ENCODE measurements at regions not wholly inside any gene's neighbourhood (a gene's known extent, or its start where the extent isn't known, plus 50 kb on each side); places are given as distances from the start of the nearest gene placed in this dataset.
"Not testable (repeated sequence)": the region's sequence is repeated elsewhere in the genome, so short reads cannot be mapped to it uniquely, and the experiment has no call there.

- no peaks in the 10 kb centered on the region for H3K27me3 Mint-ChIP-seq
- peaks cover 6% of the 10 kb centered on the region for H3K9me3 Mint-ChIP-seq
- DNase-seq = no peak
- H3K27ac Mint-ChIP-seq = no peak overlapping the region
- ChIA-PET CTCF (no interaction called here), POLR2A (no interaction called here)
- H3K4me1 Mint-ChIP-seq = no peaks in the 10 kb centered on the region
- H3K4me3 Mint-ChIP-seq = no peak overlapping the region
- H3K36me3 Mint-ChIP-seq (ENCODE audit: low read depth) = no peaks in the 10 kb centered on the region
Measured at GRCh38 chr4:104616401-104616820, 121.7 kb upstream of the CXXC4 start.

- no peak for DNase-seq
- ChIA-PET CTCF (no interaction called here), POLR2A (no interaction called here)
- no peaks in the 10 kb centered on the region for H3K4me1 Mint-ChIP-seq
- no peaks in the 10 kb centered on the region for H3K27me3 Mint-ChIP-seq
- H3K9me3 Mint-ChIP-seq = no peaks in the 10 kb centered on the region
- no peaks in the 10 kb centered on the region for H3K36me3 Mint-ChIP-seq (ENCODE audit: low read depth)
- no peak overlapping the region for H3K27ac Mint-ChIP-seq
- no peak overlapping the region for H3K4me3 Mint-ChIP-seq
Measured at GRCh38 chr4:104625706-104626105, 131.0 kb upstream of the CXXC4 start.

- no peaks in the 10 kb centered on the region for H3K36me3 Mint-ChIP-seq (ENCODE audit: low read depth)
- CTCF ChIA-PET = no interaction called here
- no peak overlapping the region for H3K27ac Mint-ChIP-seq
- H3K27me3 Mint-ChIP-seq = no peaks in the 10 kb centered on the region
- H3K4me3 Mint-ChIP-seq = no peak overlapping the region
- no peaks in the 10 kb centered on the region for H3K9me3 Mint-ChIP-seq
- DNase-seq = no peak
- POLR2A ChIA-PET = no interaction called here
- no peaks in the 10 kb centered on the region for H3K4me1 Mint-ChIP-seq
Measured at GRCh38 chr4:104629601-104630000, 134.9 kb upstream of the CXXC4 start.

- H3K27me3 Mint-ChIP-seq = no peaks in the 10 kb centered on the region
- H3K27ac Mint-ChIP-seq = no peak overlapping the region
- no peak for DNase-seq
- no peaks in the 10 kb centered on the region for H3K4me1 Mint-ChIP-seq
- ChIA-PET POLR2A (no interaction called here), CTCF (no interaction called here)
- no peaks in the 10 kb centered on the region for H3K9me3 Mint-ChIP-seq
- H3K4me3 Mint-ChIP-seq = no peak overlapping the region
- no peaks in the 10 kb centered on the region for H3K36me3 Mint-ChIP-seq (ENCODE audit: low read depth)
Measured at GRCh38 chr4:104630272-104630671, 135.6 kb upstream of the CXXC4 start.

GRCh38 chr4:104631000-104631399 lies 136.3 kb upstream of the CXXC4 start:
- no peaks in the 10 kb centered on the region for H3K27me3 Mint-ChIP-seq
- H3K9me3 Mint-ChIP-seq = no peaks in the 10 kb centered on the region
- H3K4me3 Mint-ChIP-seq = no peak overlapping the region
- H3K36me3 Mint-ChIP-seq (ENCODE audit: low read depth) = no peaks in the 10 kb centered on the region
- DNase-seq = no peak
- CTCF ChIA-PET = no interaction called here
- POLR2A ChIA-PET = no interaction called here
- H3K4me1 Mint-ChIP-seq = no peaks in the 10 kb centered on the region
- no peak overlapping the region for H3K27ac Mint-ChIP-seq

GRCh38 chr4:104641418-104641817 lies 146.7 kb upstream of the CXXC4 start:
- ChIA-PET POLR2A (no interaction called here), CTCF (no interaction called here)
- H3K27me3 Mint-ChIP-seq = no peaks in the 10 kb centered on the region
- H3K27ac Mint-ChIP-seq = no peak overlapping the region
- no peak overlapping the region for H3K4me3 Mint-ChIP-seq
- H3K4me1 Mint-ChIP-seq = no peaks in the 10 kb centered on the region
- no peak for DNase-seq
- H3K36me3 Mint-ChIP-seq (ENCODE audit: low read depth) = no peaks in the 10 kb centered on the region
- H3K9me3 Mint-ChIP-seq = no peaks in the 10 kb centered on the region

GRCh38 chr4:104642521-104642920 lies 147.8 kb upstream of the CXXC4 start:
- H3K36me3 Mint-ChIP-seq (ENCODE audit: low read depth) = no peaks in the 10 kb centered on the region
- H3K9me3 Mint-ChIP-seq = no peaks in the 10 kb centered on the region
- CTCF ChIA-PET = no interaction called here
- H3K4me3 Mint-ChIP-seq = no peak overlapping the region
- H3K27me3 Mint-ChIP-seq = no peaks in the 10 kb centered on the region
- H3K4me1 Mint-ChIP-seq = no peaks in the 10 kb centered on the region
- POLR2A ChIA-PET = no interaction called here
- H3K27ac Mint-ChIP-seq = no peak overlapping the region
- no peak for DNase-seq

- no peak for DNase-seq
- Mint-ChIP-seq H3K4me1 (no peaks in the 10 kb centered on the region), H3K36me3 (ENCODE audit: low read depth) (no peaks in the 10 kb centered on the region), H3K9me3 (no peaks in the 10 kb centered on the region), H3K4me3 (no peak overlapping the region), H3K27ac (no peak overlapping the region), H3K27me3 (no peaks in the 10 kb centered on the region)
- ChIA-PET CTCF (no interaction called here), POLR2A (no interaction called here)
Measured at GRCh38 chr4:104643805-104644204, 149.1 kb upstream of the CXXC4 start.

- ChIA-PET POLR2A (no interaction called here), CTCF (no interaction called here)
- H3K27me3 Mint-ChIP-seq = no peaks in the 10 kb centered on the region
- H3K9me3 Mint-ChIP-seq = no peaks in the 10 kb centered on the region
- H3K4me1 Mint-ChIP-seq = no peaks in the 10 kb centered on the region
- no peaks in the 10 kb centered on the region for H3K36me3 Mint-ChIP-seq (ENCODE audit: low read depth)
- no peak overlapping the region for H3K4me3 Mint-ChIP-seq
- H3K27ac Mint-ChIP-seq = no peak overlapping the region
- DNase-seq = no peak
Measured at GRCh38 chr4:104649631-104650030, 154.9 kb upstream of the CXXC4 start.

- H3K27me3 Mint-ChIP-seq; POLR2A ChIA-PET; CTCF ChIA-PET; H3K4me1 Mint-ChIP-seq; H3K4me3 Mint-ChIP-seq; H3K9me3 Mint-ChIP-seq; DNase-seq; H3K27ac Mint-ChIP-seq; H3K36me3 Mint-ChIP-seq (ENCODE audit: low read depth): not testable (repeated sequence)
Measured at GRCh38 chr4:104662269-104662668, 167.6 kb upstream of the CXXC4 start.

- CTCF ChIA-PET = interaction anchor here (0.8 kb wide), 1 partner anchor 183 kb away, joined by 4 read pairs; no protein-coding TSS in a partner anchor
- Mint-ChIP-seq H3K36me3 (ENCODE audit: low read depth) (no peaks in the 10 kb centered on the region), H3K27me3 (no peaks in the 10 kb centered on the region), H3K4me1 (no peaks in the 10 kb centered on the region), H3K9me3 (no peaks in the 10 kb centered on the region), H3K27ac (no peak overlapping the region), H3K4me3 (no peak overlapping the region)
- POLR2A ChIA-PET = no interaction called here
- no peak for DNase-seq
Measured at GRCh38 chr4:104677116-104677515, 182.4 kb upstream of the CXXC4 start.

GRCh38 chr4:104682311-104682710 lies 187.6 kb upstream of the CXXC4 start:
- ChIA-PET POLR2A (no interaction called here), CTCF (no interaction called here)
- no peak overlapping the region for H3K4me3 Mint-ChIP-seq
- no peaks in the 10 kb centered on the region for H3K9me3 Mint-ChIP-seq
- DNase-seq = no peak
- no peak overlapping the region for H3K27ac Mint-ChIP-seq
- H3K4me1 Mint-ChIP-seq = no peaks in the 10 kb centered on the region
- no peaks in the 10 kb centered on the region for H3K27me3 Mint-ChIP-seq
- no peaks in the 10 kb centered on the region for H3K36me3 Mint-ChIP-seq (ENCODE audit: low read depth)

GRCh38 chr4:104693601-104694201 lies 199.0 kb upstream of the CXXC4 start:
- no peak for DNase-seq
- H3K4me3 Mint-ChIP-seq = no peak overlapping the region
- no peak overlapping the region for H3K27ac Mint-ChIP-seq
- ChIA-PET CTCF (no interaction called here), POLR2A (no interaction called here)
- no peaks in the 10 kb centered on the region for H3K27me3 Mint-ChIP-seq
- peaks cover 3% of the 10 kb centered on the region for H3K9me3 Mint-ChIP-seq
- no peaks in the 10 kb centered on the region for H3K4me1 Mint-ChIP-seq
- no peaks in the 10 kb centered on the region for H3K36me3 Mint-ChIP-seq (ENCODE audit: low read depth)

GRCh38 chr4:104716584-104716983 lies 221.9 kb upstream of the CXXC4 start:
- CTCF ChIA-PET = no interaction called here
- POLR2A ChIA-PET = no interaction called here
- Mint-ChIP-seq H3K4me1 (no peaks in the 10 kb centered on the region), H3K36me3 (ENCODE audit: low read depth) (no peaks in the 10 kb centered on the region), H3K27me3 (no peaks in the 10 kb centered on the region), H3K9me3 (no peaks in the 10 kb centered on the region), H3K27ac (no peak overlapping the region), H3K4me3 (no peak overlapping the region)
- no peak for DNase-seq

Data from activated CD4-positive, alpha-beta memory T cell treated with anti-CD3 and anti-CD28 coated beads, Interleukin-2, amount 10 ng/mL, durations not matched to agents 7 days and 5 days (primary cell).